ENCODE measurements at regions not wholly inside any gene's neighbourhood (a gene's known extent, or its start where the extent isn't known, plus 50 kb on each side); places are given as distances from the start of the nearest gene placed in this dataset.

DNA sequence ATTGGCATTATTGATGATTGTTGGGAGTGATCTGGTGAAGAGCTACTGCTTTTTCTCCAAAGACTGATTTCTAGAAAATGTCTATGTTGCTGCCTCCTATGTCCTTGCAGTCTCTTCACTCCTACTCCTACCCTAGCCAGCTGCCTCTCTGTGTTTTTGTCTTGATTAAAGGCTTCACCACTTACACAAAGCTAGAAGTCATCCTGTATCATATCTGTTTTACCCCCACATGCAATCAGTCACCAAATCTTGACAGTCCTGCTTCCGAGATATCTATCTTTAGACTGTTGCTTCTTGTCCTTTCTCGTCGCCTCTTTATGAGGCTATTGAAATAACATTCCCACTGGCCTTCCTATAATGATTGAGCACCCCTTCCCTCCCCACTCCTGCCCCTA lies 84.5 kb upstream of the ITGA4 start:
- TF ChIP-seq, protein P1, sequence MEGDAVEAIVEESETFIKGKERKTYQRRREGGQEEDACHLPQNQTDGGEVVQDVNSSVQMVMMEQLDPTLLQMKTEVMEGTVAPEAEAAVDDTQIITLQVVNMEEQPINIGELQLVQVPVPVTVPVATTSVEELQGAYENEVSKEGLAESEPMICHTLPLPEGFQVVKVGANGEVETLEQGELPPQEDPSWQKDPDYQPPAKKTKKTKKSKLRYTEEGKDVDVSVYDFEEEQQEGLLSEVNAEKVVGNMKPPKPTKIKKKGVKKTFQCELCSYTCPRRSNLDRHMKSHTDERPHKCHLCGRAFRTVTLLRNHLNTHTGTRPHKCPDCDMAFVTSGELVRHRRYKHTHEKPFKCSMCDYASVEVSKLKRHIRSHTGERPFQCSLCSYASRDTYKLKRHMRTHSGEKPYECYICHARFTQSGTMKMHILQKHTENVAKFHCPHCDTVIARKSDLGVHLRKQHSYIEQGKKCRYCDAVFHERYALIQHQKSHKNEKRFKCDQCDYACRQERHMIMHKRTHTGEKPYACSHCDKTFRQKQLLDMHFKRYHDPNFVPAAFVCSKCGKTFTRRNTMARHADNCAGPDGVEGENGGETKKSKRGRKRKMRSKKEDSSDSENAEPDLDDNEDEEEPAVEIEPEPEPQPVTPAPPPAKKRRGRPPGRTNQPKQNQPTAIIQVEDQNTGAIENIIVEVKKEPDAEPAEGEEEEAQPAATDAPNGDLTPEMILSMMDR (optimal IDR thresholded peaks at IDR 0.05 in 1 of 3, IDR thresholded peaks at IDR 0.05 in 1 of 3, conservative IDR thresholded peaks at IDR 0.05 in 1 of 3; ENCODE audit: extremely low read depth in 1 of 3, insufficient read depth in 2 of 3, low read length in 3 of 3), result no peak
- TF ChIP-seq EZH2 (IDR thresholded peaks at IDR 0.05; ENCODE audit: low read length), result no peak
